DMS153 treated with DMSO at 0.1 percent for 48 hours (cell line): ENCODE measurements at regions not wholly inside any gene's neighbourhood (a gene's known extent, or its start where the extent isn't known, plus 50 kb on each side); places are given as distances from the start of the nearest gene placed in this dataset.
"Not testable (repeated sequence)": the region's sequence is repeated elsewhere in the genome, so short reads cannot be mapped to it uniquely, and the experiment has no call there.

Experiments
- DNase-seq: peaks from one replicate; lab custom pipeline; 2025; ENCODE audit not compliant: unreplicated experiment; lab: John Stamatoyannopoulos, UW

- DNase-seq: no peak
Observed at GRCh38 chr7:153188161-153188560, 428.6 kb downstream of the ACTR3B start.

- no peak for DNase-seq
Observed at GRCh38 chr7:153188630-153189029, 429.1 kb downstream of the ACTR3B start.

GRCh38 chr7:153190452-153190851 lies 430.9 kb downstream of the ACTR3B start:
- no peak for DNase-seq

GRCh38 chr7:153190986-153191385 lies 431.4 kb downstream of the ACTR3B start:
- DNase-seq: no peak

- DNase-seq: peak; percentile 6
Observed at GRCh38 chr7:153193144-153193595, 433.6 kb downstream of the ACTR3B start.

GRCh38 chr7:153217032-153217431 lies 457.5 kb downstream of the ACTR3B start:
- DNase-seq: no peak

- no peak for DNase-seq
Observed at GRCh38 chr7:153224890-153225289, 465.3 kb downstream of the ACTR3B start.

GRCh38 chr7:153245136-153245535 lies 485.6 kb downstream of the ACTR3B start:
- not testable (repeated sequence) for DNase-seq

GRCh38 chr7:153245809-153246208 lies 486.3 kb downstream of the ACTR3B start:
- DNase-seq: no peak

GRCh38 chr7:153247926-153248325 lies 488.4 kb downstream of the ACTR3B start:
- no peak for DNase-seq

- DNase-seq: no peak
Observed at GRCh38 chr7:153258686-153259085, 499.1 kb downstream of the ACTR3B start.

- no peak for DNase-seq
Observed at GRCh38 chr7:153276394-153276793, 516.8 kb downstream of the ACTR3B start.

- DNase-seq: no peak
Observed at GRCh38 chr7:153286763-153287162, 527.2 kb downstream of the ACTR3B start.

GRCh38 chr7:153290066-153290465 lies 530.5 kb downstream of the ACTR3B start:
- DNase-seq: no peak

- no peak for DNase-seq
Observed at GRCh38 chr7:153297141-153297540, 537.6 kb downstream of the ACTR3B start.

GRCh38 chr7:153301936-153302335 lies 542.4 kb downstream of the ACTR3B start:
- no peak for DNase-seq

GRCh38 chr7:153320005-153320404 lies 560.5 kb downstream of the ACTR3B start:
- no peak for DNase-seq

- DNase-seq: no peak
Observed at GRCh38 chr7:153320681-153321080, 561.1 kb downstream of the ACTR3B start.

GRCh38 chr7:153322991-153323390 lies 563.4 kb downstream of the ACTR3B start:
- no peak for DNase-seq

GRCh38 chr7:153324094-153324493 lies 564.5 kb downstream of the ACTR3B start:
- DNase-seq: no peak

- DNase-seq: no peak
Observed at GRCh38 chr7:153327683-153328082, 568.1 kb downstream of the ACTR3B start.

GRCh38 chr7:153331427-153331826 lies 571.9 kb downstream of the ACTR3B start:
- no peak for DNase-seq

- no peak for DNase-seq
Observed at GRCh38 chr7:153354071-153354470, 594.5 kb downstream of the ACTR3B start.

- DNase-seq: no peak
Observed at GRCh38 chr7:153370092-153370491, 610.5 kb downstream of the ACTR3B start.
